Right lobe of liver (tissue), 6 donors: ENCODE measurements at regions not wholly inside any gene's neighbourhood (a gene's known extent, or its start where the extent isn't known, plus 50 kb on each side); places are given as distances from the start of the nearest gene placed in this dataset.

Experiments
- ATAC-seq, 4 donors: fragments of 200-7000 bp; cut with Tn5 transposase; one replicate each; pipeline ENCODE4 v1.9.1; 2020; ENCODE audit warnings: mild to moderate bottlenecking in 4 of 4, moderate library complexity in 4 of 4
- DNase-seq, 3 donors: peaks; one replicate each; pipeline ENCODE4 v3.0.0-alpha.2; 2020
- H3K27ac ChIP-seq, 3 donors: fragments of 200-600 bp; one replicate each; pipeline ENCODE4 v1.8.0; 2022
- H3K27me3 ChIP-seq, 2 donors: fragments of 200-600 bp; one replicate each; pipeline ENCODE4 v1.8.0; 2022
- H3K36me3 ChIP-seq, 4 donors: fragments of 200-600 bp; sonication (generic) in 1 of 4; one replicate each; pipeline versions ENCODE4 v1.5.1 to v1.8.0; 2017 to 2022; ENCODE audit warnings: control low read depth in 1 of 4
- H3K4me1 ChIP-seq, 4 donors: fragments of 200-600 bp; sonication (generic) in 1 of 4; one replicate each; pipeline versions ENCODE4 v1.5.1 to v1.8.0; 2017 to 2022; ENCODE audit warnings: control low read depth in 1 of 4
- H3K4me3 ChIP-seq, 3 donors: fragments of 200-600 bp; one replicate each; pipeline ENCODE4 v1.8.0; 2022
- H3K9me3 ChIP-seq, 4 donors: fragments of 200-600 bp; sonication (generic) in 1 of 4; one replicate each; pipeline versions ENCODE4 v1.5.1 to v1.8.0; 2017 to 2022; ENCODE audit warnings: control low read depth in 1 of 4
- CTCF ChIP-seq, 4 donors: fragments of 200-600 bp in 3 of 4; fragments of 450-650 bp in 1 of 4; IDR thresholded peaks; one replicate each; pipeline versions ENCODE4 v1.5.1 to v1.8.0; 2016 to 2022; ENCODE audit warnings: antibody characterized with exemption in 4 of 4, mild to moderate bottlenecking in 2 of 4
- POLR2A ChIP-seq: fragments of 450-650 bp; IDR thresholded peaks from one replicate; pipeline ENCODE4 v1.6.1; 2017; ENCODE audit warnings: antibody characterized with exemption, mild to moderate bottlenecking
- WGBS: methylation state at CpG from one replicate; pipeline ENCODE4 v1.1.6; 2018; ENCODE audit warnings: low coverage, low lambda C conversion rate; ENCODE audit not compliant: insufficient coverage; ENCODE audit errors: missing lambda C conversion rate; 5-methylcytosine and 5-hydroxymethylcytosine counted together
- intact Hi-C, 2 donors: fragments of 100-400 bp; cut with DNase I; formaldehyde crosslinking; loops; one replicate each; pipeline versions ENCODE4 v1.11.2 to v1.14.1; 2022
- donor health status: DM: no; HTN: yes; CAD: no.
- donor health status: DM: no; HTN: no; CAD: no.
- donor health status: DM: no; HTN: no; CAD: no.
- donor health status: DM: no; HTN: yes; CAD: no.
- donor health status: DM: no; HTN: yes; CAD: no.

- no peaks in the 10 kb centered on the region for H3K36me3 ChIP-seq
- no peak for DNase-seq
- intact Hi-C loops: no loop called here
- no peaks in the 10 kb centered on the region for H3K9me3 ChIP-seq
- WGBS: 100% methylated on average over 1 of the region's 1 CpG
- H3K4me3 ChIP-seq: no peak overlapping the region
- TF ChIP-seq POLR2A: no peak
- TF ChIP-seq CTCF (IDR thresholded peaks at IDR 0.05): no peak
- no peak for ATAC-seq
- peaks cover 0 to 21% (median 9%) of the 10 kb centered on the region in 4 donors for H3K4me1 ChIP-seq
- H3K27me3 ChIP-seq: no peaks in the 10 kb centered on the region
- H3K27ac ChIP-seq: no peak overlapping the region
Measured at GRCh38 chr12:88750867-88751543, 170.7 kb upstream of the KITLG start.

- H3K27ac ChIP-seq: no peak overlapping the region
- DNase-seq (no peak), ATAC-seq (no peak)
- H3K36me3 ChIP-seq: no peaks in the 10 kb centered on the region
- no peak for TF ChIP-seq POLR2A
- no peak for TF ChIP-seq CTCF (IDR thresholded peaks at IDR 0.05)
- peaks cover 0 to 17% (median 7%) of the 10 kb centered on the region in 4 donors for H3K4me1 ChIP-seq
- no peak overlapping the region for H3K4me3 ChIP-seq
- no peaks in the 10 kb centered on the region for H3K9me3 ChIP-seq
- H3K27me3 ChIP-seq: no peaks in the 10 kb centered on the region
- intact Hi-C loops: no loop called here
Measured at GRCh38 chr12:88746386-88746785, 166.1 kb upstream of the KITLG start.

GRCh38 chr12:88743946-88744685 is 163.8 kb upstream of the KITLG start:
- no peak for ATAC-seq
- no peak overlapping the region for H3K27ac ChIP-seq
- 73% methylated on average over 12 of the region's 12 CpGs for WGBS
- TF ChIP-seq POLR2A (no peak), CTCF (IDR thresholded peaks at IDR 0.05) (no peak)
- no peaks in the 10 kb centered on the region for H3K9me3 ChIP-seq
- no peak for DNase-seq
- intact Hi-C loops: no loop called here
- H3K27me3 ChIP-seq: no peaks in the 10 kb centered on the region
- peaks cover 0 to 17% (median 7%) of the 10 kb centered on the region in 4 donors for H3K4me1 ChIP-seq
- no peaks in the 10 kb centered on the region for H3K36me3 ChIP-seq
- H3K4me3 ChIP-seq: no peak overlapping the region

GRCh38 chr12:88737838-88738472 is 157.7 kb upstream of the KITLG start:
- Histone ChIP-seq H3K27me3 (no peaks in the 10 kb centered on the region), H3K4me1 (no peaks in the 10 kb centered on the region), H3K27ac (no peak overlapping the region), H3K36me3 (no peaks in the 10 kb centered on the region), H3K9me3 (no peaks in the 10 kb centered on the region), H3K4me3 (no peak overlapping the region)
- DNase-seq: no peak
- intact Hi-C loops: no loop called here
- no peak for ATAC-seq
- no peak for TF ChIP-seq POLR2A
- TF ChIP-seq CTCF (IDR thresholded peaks at IDR 0.05): no peak
- 69% methylated on average over 7 of the region's 8 CpGs for WGBS
